GM12892 (cell line): ENCODE measurements at regions not wholly inside any gene's neighbourhood (a gene's known extent, or its start where the extent isn't known, plus 50 kb on each side); places are given as distances from the start of the nearest gene placed in this dataset.

ENCODE experiments used
- POLR2A ChIP-seq: IDR thresholded peaks from 2 replicates; pipeline ENCODE4 v1.6.1; 2011; ENCODE audit warnings: low read depth, low read length, control low read depth
- POLR2AphosphoS5 ChIP-seq: IDR thresholded peaks from 2 replicates; pipeline ENCODE4 v1.6.1; 2011; ENCODE audit warnings: low read depth, low read length, control low read depth
- TAF1 ChIP-seq: IDR thresholded peaks from 2 replicates; pipeline ENCODE4 v1.6.1; 2011; ENCODE audit warnings: low read depth, mild to moderate bottlenecking, control low read depth, low read length, borderline replicate concordance

DNA sequence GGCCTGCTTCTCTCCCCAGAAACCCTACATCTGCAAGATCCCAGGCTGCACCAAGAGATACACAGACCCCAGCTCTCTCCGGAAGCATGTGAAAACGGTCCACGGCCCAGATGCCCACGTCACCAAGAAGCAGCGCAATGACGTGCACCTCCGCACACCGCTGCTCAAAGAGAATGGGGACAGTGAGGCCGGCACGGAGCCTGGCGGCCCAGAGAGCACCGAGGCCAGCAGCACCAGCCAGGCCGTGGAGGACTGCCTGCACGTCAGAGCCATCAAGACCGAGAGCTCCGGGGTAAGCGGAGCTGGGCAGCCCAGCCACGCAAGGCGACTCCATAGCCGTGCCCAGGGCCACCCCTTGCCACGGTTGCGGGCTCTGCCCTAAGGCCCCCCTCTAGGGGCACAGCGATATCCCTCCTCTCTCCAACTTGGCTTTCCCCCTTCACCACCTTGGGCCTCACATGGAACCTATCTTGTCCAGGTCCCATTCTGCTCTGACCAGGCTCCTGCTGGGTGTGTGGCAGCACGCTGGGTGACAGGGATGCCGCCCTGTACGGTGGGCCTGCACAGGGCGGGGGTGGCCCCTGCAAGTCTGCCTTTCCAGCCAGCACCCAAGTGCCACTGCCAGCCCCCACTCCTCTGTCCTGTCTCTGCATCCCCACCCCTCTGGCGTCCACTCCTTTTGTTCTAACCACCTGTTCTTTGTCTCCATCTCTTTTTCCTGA, 248.9 kb downstream of the GLI2 start:
- no peak for TF ChIP-seq POLR2A
- TF ChIP-seq POLR2AphosphoS5: no peak
- TF ChIP-seq TAF1: no peak
